ENCODE measurements at regions not wholly inside any gene's neighbourhood (a gene's known extent, or its start where the extent isn't known, plus 50 kb on each side); places are given as distances from the start of the nearest gene placed in this dataset.

- TF ChIP-seq, protein P1, sequence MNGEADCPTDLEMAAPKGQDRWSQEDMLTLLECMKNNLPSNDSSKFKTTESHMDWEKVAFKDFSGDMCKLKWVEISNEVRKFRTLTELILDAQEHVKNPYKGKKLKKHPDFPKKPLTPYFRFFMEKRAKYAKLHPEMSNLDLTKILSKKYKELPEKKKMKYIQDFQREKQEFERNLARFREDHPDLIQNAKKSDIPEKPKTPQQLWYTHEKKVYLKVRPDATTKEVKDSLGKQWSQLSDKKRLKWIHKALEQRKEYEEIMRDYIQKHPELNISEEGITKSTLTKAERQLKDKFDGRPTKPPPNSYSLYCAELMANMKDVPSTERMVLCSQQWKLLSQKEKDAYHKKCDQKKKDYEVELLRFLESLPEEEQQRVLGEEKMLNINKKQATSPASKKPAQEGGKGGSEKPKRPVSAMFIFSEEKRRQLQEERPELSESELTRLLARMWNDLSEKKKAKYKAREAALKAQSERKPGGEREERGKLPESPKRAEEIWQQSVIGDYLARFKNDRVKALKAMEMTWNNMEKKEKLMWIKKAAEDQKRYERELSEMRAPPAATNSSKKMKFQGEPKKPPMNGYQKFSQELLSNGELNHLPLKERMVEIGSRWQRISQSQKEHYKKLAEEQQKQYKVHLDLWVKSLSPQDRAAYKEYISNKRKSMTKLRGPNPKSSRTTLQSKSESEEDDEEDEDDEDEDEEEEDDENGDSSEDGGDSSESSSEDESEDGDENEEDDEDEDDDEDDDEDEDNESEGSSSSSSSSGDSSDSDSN (IDR thresholded peaks at IDR 0.05; ENCODE audit: borderline replicate concordance in 1 of 2, low read depth in 2 of 2, low read length in 2 of 2), result no peak
- TF ChIP-seq, protein P2, sequence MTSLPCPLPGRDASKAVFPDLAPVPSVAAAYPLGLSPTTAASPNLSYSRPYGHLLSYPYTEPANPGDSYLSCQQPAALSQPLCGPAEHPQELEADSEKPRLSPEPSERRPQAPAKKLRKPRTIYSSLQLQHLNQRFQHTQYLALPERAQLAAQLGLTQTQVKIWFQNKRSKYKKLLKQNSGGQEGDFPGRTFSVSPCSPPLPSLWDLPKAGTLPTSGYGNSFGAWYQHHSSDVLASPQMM (CRISPR knock-in tag; IDR thresholded peaks at IDR 0.05), result no peak
- TF ChIP-seq, protein P3, sequence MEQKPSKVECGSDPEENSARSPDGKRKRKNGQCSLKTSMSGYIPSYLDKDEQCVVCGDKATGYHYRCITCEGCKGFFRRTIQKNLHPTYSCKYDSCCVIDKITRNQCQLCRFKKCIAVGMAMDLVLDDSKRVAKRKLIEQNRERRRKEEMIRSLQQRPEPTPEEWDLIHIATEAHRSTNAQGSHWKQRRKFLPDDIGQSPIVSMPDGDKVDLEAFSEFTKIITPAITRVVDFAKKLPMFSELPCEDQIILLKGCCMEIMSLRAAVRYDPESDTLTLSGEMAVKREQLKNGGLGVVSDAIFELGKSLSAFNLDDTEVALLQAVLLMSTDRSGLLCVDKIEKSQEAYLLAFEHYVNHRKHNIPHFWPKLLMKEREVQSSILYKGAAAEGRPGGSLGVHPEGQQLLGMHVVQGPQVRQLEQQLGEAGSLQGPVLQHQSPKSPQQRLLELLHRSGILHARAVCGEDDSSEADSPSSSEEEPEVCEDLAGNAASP (IDR thresholded peaks at IDR 0.05), result no peak
- TF ChIP-seq ZNF699 (CRISPR knock-in tag; IDR thresholded peaks at IDR 0.05; ENCODE audit: insufficient replicate concordance), result no peak
- TF ChIP-seq ZNF121 (CRISPR knock-in tag; conservative IDR thresholded peaks at IDR 0.05), result no peak
Measured at GRCh38 chr4:125097729-125098128, 217.0 kb upstream of the FAT4 start (continued).

DNA sequence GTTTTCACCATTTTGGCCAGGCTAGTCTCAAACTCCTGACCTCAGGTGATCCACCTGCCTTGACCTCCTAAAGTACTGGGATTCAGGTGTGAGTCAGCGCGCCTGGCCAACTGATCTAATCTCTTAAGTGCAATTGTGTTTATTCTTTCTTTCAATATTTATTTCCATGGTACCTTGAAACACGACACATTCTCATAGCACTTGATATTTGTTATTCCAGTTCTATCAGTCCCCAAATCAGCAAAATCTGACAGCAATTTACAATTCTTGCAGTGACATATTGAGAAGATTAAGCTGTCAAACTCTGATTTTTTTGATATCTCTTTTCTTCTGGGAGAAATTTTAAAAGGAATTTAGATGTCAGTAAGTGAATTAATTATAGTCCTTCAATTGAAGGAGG is 218.1 kb upstream of the FAT4 start:
- Histone ChIP-seq H3K36me3 (ENCODE audit: control insufficient read depth, insufficient read depth, low read length) (no peaks in the 10 kb centered on the region), H2AFZ (ENCODE audit: low read depth, low read length) (no peak overlapping the region), H3K4me1 (replicated peaks in 1 of 2; ENCODE audit: control insufficient read depth in 2 of 2, insufficient read depth in 2 of 2, low read length in 2 of 2) (no peaks in the 10 kb centered on the region), H3K4me3 (no peak overlapping the region), H3K4me2 (ENCODE audit: insufficient read depth, low read length) (no peak overlapping the region), H3K27ac (ENCODE audit: extremely low read depth, low read depth, low read length) (no peak overlapping the region), H3K9me3 (replicated peaks; ENCODE audit: control insufficient read depth, insufficient read depth, low read depth, low read length) (no peaks in the 10 kb centered on the region), H3K9me1 (ENCODE audit: control insufficient read depth, insufficient read depth, low read length) (no peaks in the 10 kb centered on the region), H3K27me3 (ENCODE audit: control insufficient read depth in 2 of 2, insufficient read depth in 2 of 2, low read length in 2 of 2) (no peaks in the 10 kb centered on the region), H3K79me2 (ENCODE audit: control insufficient read depth, insufficient read depth, low read length) (no peaks in the 10 kb centered on the region), H3K9ac (ENCODE audit: insufficient read depth in 1 of 2, low read depth in 2 of 2, low read length in 2 of 2) (no peak overlapping the region), H4K20me1 (replicated peaks; ENCODE audit: control insufficient read depth, insufficient read depth, low read length) (no peaks in the 10 kb centered on the region)
- ChIA-PET POLR2A (no interaction called here), CTCF (ENCODE audit: low intra/inter-chr PET ratio) (no interaction called here)
- in situ Hi-C loops (cut with MboI) (no loop called here), intact Hi-C loops (cut with micrococcal nuclease) (no loop called here)
- 0% methylated on average over 3 of the region's 3 CpGs for WGBS (ENCODE audit: insufficient coverage, low coverage, missing lambda C conversion rate)
- BruUV-seq (replicated peaks), result no TSS peak
- no peak for FAIRE-seq
- DNase-seq (ENCODE audit: extremely low read depth in 1 of 4, low spot score in 3 of 4), result no peak
- no peak for ATAC-seq
- TF ChIP-seq POLR2AphosphoS2 (IDR thresholded peaks at IDR 0.05; ENCODE audit: low read length) (no peak), POLR3A (IDR thresholded peaks at IDR 0.05; ENCODE audit: borderline replicate concordance, extremely low read depth, insufficient read depth, insufficient read length) (no peak), SRF (CRISPR knock-in tag; IDR thresholded peaks at IDR 0.05) (no peak), SMARCA4 (IDR thresholded peaks at IDR 0.05) (no peak), ZNF436 (CRISPR knock-in tag; IDR thresholded peaks at IDR 0.05) (no peak), ZNF274 (IDR thresholded peaks at IDR 0.05; ENCODE audit: borderline replicate concordance, low read depth, low read length) (no peak), TAL1 (IDR thresholded peaks at IDR 0.05) (no peak), KDM2B (CRISPR knock-in tag; IDR thresholded peaks at IDR 0.05) (no peak), MYNN (IDR thresholded peaks at IDR 0.05) (no peak), MYNN (CRISPR knock-in tag; IDR thresholded peaks at IDR 0.05) (no peak), CXXC5 (CRISPR knock-in tag; IDR thresholded peaks at IDR 0.05) (no peak), BCL6 (CRISPR knock-in tag; IDR thresholded peaks at IDR 0.05) (no peak)
- TF ChIP-seq, protein P4, sequence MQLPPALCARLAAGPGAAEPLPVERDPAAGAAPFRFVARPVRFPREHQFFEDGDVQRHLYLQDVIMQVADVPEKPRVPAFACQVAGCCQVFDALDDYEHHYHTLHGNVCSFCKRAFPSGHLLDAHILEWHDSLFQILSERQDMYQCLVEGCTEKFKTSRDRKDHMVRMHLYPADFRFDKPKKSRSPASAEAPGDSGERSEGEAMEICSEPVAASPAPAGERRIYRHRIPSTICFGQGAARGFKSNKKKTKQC (CRISPR knock-in tag; IDR thresholded peaks at IDR 0.05), result no peak
- TF ChIP-seq, protein P5, sequence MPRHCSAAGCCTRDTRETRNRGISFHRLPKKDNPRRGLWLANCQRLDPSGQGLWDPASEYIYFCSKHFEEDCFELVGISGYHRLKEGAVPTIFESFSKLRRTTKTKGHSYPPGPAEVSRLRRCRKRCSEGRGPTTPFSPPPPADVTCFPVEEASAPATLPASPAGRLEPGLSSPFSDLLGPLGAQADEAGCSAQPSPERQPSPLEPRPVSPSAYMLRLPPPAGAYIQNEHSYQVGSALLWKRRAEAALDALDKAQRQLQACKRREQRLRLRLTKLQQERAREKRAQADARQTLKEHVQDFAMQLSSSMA (CRISPR knock-in tag; IDR thresholded peaks at IDR 0.05), result no peak
